Activated naive CD4-positive, alpha-beta T cell treated with anti-CD3 and anti-CD28 coated beads, Interleukin-2, amount 50 U/mL, for 16 hours (primary cell): ENCODE measurements at regions not wholly inside any gene's neighbourhood (a gene's known extent, or its start where the extent isn't known, plus 50 kb on each side); places are given as distances from the start of the nearest gene placed in this dataset.

ENCODE experiments used
- DNase-seq: peaks from one replicate; pipeline ENCODE4 v3.0.0-alpha.2; 2020

GRCh38 chr17:79304884-79305283 is 230.3 kb downstream of the ENGASE start:
- no peak for DNase-seq

- no peak for DNase-seq
Observed at GRCh38 chr17:79303641-79304205, 229.1 kb downstream of the ENGASE start.

DNA sequence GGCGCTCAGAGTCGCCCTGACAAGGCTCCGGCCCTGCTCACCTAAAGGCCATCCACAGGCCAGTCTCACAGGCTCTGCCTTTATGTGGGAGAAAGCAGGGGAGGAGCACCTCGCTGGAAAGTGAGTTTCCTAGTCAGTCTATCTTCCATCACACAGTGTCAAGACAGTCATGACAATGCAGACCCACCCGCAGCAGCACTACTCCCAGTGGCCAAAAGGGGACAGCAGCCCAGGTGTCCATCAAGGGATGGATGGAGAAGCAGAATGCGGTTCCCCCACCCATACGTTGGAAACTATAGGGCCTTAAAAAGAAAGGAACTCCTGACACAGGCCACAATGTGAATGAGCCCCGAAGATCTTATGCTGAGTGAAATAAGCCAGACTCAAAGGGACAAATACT is 226.8 kb downstream of the ENGASE start:
- no peak for DNase-seq

- DNase-seq, result no peak
Observed at GRCh38 chr17:79299349-79299748, 224.7 kb downstream of the ENGASE start.

DNA sequence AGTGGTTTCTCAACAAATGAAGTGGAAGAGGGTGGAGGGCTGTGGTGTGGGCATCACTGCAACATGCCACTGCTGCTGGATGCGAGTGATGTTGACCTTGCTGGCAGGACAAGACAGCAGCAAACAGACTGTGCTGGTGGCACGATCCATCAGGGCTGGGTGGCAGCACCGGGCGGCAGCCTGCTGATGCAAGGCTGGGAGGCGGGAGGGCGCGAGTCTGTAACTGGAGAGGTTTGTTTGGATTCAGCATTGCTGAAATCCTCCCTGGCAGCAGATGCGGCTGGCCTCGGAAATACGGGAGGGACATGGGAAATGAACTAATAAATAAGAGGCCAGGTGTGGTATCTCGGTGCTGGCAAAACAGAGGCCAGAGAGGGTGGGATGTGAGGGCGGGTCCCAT is 224.2 kb downstream of the ENGASE start:
- DNase-seq, result no peak

- no peak for DNase-seq
Observed at GRCh38 chr17:79296243-79296642, 221.6 kb downstream of the ENGASE start.

DNA sequence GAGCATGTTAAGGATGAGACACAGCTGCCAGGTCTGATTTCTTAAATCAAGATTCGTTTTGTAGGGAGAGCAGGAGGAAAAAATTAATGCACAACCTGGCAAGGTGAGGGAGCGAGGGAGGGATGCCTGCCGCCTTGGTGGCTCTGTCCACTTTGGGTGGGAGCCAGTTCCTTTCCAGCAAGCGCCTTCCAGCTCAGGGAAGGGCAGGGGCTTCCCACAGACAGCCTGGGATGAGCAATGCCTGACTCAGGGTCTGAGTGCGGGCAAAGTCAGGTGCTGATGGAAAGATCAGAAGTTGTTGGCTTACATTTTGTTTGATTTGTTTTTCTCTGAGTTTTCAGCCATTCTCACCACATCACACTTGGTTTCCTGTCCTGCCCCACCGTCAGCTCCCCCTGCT is 220.7 kb downstream of the ENGASE start:
- DNase-seq, result no peak

DNA sequence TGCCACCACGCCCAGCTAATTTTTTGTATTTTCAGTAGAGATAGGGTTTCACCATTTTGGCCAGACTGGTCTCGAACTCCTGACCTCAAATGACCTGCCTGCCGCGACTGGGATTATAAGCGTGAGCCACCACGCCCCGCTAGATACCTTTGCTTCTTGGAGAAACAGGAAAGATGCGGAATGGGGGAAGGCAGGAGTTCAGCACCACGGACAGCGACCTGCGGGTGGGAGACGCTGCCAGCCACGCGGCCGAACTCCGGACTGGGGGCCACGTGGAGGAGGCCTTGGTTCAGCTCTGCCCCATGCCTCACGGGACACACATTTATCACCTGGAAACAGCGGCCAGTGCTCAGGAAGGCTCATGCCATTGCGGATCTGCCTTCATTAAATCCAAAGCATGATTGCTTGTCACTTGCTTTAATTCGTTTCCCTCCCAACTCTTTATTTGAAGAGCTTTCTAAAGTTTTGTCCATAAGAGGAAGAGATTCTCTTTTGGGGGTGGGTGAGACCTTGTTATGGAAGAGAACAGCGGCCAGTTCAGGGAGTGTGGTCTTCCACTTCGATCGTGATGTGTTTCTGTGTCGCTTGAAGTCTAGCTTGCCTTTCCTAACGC is 219.9 kb downstream of the ENGASE start:
- DNase-seq, result peak; percentile 24

- no peak for DNase-seq
Observed at GRCh38 chr17:79292501-79292900, 217.9 kb downstream of the ENGASE start.

- DNase-seq, result no peak
Observed at GRCh38 chr17:79291391-79291790, 216.8 kb downstream of the ENGASE start.

GRCh38 chr17:79290726-79291125 is 216.1 kb downstream of the ENGASE start:
- DNase-seq, result no peak

GRCh38 chr17:79288950-79289349 is 214.3 kb downstream of the ENGASE start:
- DNase-seq, result no peak

DNA sequence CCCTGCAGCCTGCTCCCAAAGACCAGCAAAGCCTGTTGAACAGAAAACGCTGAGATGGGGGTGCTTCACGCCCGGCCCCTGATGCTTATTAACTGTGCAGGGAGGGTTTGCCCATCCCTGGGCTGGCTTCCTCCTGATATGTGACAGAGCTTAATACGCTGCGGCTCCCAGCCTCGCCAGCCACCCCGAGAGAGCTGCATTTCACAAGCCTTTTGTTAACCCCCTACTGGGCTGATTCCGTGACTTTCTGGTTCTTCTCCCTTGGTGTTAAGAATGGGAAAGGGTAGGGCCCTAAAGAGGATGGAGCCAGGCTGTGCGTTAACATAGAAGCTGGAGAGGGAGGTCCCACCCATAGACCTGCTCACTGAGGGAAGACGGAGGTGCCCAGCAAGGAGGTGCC is 211.8 kb downstream of the ENGASE start:
- no peak for DNase-seq

- DNase-seq, result no peak
Observed at GRCh38 chr17:79285973-79286372, 211.3 kb downstream of the ENGASE start.

DNA sequence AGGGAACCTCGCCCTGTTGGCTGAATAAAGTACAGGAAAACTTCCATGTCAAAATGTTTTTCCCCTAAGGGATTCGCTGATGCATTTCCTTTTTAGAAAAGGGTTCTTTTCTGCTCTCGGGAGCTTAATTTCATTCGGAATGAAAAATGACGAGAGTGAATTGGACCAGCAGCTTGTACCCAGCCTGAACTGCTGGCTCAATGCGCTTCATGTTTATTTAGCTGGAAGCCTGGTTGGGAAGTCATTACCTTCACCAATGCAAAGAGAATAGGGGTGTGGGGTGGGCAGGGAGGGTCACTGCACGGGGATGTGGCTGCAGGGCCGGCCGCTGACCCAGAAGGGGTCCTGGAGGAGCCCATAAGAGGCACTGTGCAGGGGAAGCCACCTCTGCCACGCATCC is 207.7 kb downstream of the ENGASE start:
- no peak for DNase-seq

DNA sequence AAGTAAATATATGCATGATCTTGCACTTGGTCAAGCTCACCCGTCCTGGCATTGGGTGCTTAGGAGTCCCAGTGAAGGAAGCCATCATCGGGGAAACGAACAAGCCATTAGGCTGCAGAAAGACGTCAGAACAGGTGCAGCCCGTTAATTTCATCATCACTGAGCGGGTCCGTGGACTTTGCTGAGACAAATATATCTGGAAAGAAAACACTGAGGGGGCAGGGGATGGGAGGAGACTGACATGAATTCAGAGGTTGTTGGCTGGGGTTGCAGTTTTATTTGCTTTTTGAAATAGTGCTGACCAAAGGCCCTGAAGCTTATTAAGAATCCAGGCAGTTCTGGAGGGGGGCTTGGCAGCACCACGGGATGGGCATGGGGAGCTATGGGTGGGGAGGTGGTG is 207.2 kb downstream of the ENGASE start:
- no peak for DNase-seq

GRCh38 chr17:79280866-79281572 is 206.4 kb downstream of the ENGASE start:
- DNase-seq, result no peak

DNA sequence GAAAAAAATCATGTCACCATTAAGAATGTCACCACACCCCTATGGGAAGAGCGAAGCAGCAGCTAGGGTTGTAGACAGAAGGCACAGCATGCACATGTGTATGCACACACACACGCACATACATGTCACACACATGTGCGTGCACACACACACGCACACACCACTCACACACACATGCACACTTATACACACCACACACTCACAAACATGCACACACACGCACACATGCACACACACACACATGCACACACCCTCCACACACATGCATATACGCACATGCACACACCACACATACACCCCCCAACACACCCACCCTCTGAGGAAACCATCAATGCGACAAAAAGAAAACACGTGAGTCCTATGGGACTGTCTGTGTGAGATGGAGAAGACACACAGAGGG is 205.4 kb downstream of the ENGASE start:
- DNase-seq, result no peak

DNA sequence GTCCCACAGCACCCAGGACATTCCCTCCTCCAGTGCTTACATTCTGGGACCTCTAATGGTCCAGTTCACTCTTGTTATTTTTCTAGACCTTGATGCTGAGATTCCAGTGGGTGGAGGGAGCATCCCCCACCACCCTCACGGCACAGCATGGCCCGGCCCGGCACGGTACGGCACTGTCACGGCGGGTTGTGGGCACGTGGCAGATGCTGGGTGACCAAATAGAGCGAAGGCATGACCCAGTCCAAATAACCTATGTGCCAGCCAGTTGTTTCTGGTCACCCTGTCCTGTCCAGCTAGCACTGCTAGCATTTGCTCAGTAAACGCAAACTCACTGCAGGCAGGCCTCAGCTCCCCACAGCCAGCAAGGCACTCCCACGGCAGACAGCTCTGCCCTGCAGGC is 204.7 kb downstream of the ENGASE start:
- no peak for DNase-seq

DNA sequence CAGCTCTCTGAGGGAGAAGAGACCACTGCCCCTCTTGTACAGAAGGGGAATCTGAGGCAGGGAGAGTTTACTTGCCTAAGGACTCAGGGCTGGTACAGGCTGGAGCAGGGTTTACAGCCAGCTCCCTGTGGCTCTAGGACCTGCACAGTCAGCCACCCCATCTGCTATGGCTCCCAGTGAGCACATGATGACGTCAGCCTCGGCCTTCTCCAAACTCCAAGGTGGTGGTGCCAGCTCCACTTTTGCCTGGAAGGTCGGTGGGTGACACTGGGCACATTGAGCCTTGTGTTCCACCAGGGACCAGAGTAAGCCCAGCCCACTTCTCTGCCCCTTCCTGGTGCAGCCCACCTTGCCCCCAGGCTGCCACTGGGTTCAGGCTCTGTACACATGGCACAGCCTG is 202.2 kb downstream of the ENGASE start:
- no peak for DNase-seq

DNA sequence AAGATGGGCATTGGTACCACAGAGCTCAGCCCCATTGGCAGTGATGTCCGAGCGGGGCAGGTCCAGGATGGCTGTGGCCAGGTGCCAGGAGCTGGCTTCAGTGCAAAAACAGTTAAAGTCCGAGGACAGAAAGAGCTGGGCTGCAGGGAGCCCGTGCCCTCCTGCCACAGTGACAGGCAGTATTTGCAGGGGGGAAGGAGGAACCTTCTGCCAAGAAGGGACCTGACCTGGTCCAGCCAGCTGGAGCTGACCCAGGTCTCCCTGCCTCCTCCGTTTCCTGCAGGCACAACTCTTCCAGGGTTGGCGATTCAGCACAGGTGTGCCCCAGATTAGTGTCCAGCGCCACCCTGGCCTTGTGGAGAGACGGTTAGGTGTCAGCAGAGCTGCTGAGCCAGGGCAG is 199.0 kb downstream of the ENGASE start:
- DNase-seq, result no peak

DNA sequence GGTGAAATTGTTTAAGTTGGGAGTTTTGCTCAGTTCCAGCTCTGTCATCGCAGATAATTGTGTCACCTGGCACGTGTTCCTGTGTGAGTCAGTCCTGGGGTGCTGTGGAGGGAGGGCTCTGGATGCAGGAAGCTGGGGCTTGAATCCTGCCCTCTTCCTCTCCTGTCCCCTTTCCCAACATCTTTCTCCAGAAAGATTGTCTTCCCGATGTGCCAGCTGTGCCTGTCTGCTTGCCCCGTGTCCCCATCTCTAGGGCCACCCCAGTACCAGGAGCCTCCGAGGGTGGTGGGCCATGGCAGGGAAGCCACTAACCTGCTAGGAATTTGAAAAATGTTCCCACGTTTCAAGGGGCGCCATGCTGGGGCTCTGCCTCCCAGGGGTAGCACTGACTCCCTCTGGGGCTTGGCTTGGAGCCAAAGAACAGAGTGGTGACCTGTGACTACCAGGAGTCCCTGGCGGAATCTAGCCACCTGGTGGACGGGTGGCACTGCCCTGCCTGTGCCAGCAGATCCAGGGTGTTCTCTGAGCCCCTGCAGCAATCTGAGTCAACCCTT is 198.1 kb downstream of the ENGASE start:
- DNase-seq, result no peak

DNA sequence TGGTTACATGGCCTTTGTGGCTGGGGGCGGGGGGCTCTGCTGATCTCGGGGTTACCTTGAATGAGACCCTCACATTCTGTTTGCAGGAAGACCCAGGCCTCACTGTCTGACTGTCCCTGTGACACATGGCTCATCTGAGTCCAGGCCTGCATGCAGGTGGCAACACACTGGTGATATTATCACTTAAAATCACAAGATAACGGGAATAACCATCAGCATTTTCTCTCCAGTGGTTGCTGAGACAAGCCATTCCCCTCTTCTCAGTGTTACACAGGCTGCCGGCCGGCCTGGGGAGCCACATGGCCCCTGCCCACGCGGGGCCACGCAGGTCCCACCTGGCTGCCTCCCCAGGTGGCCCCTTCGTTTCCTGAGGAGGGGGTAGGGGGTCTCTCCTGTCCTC is 197.6 kb downstream of the ENGASE start:
- no peak for DNase-seq

DNA sequence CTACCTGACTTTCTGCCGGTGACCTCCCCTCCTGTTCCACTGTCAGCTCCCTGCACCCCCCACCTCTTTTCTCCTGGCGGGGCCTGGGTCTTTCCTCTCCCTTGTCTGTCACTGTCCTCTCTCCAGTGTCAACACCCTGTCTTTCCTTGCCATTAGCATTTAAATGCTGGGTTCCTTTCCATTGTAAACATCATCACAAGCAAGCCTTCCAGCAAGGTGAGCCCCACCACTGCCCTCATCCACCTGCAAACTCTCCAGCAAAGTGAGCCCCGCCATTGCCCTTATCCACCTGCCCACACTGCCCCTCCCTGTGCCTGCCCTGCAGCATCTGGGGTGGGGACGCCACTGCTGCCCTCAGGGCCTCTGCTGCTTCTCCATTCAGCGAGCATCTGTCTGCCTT is 195.0 kb downstream of the ENGASE start:
- no peak for DNase-seq
